ENCODE measurements at regions not wholly inside any gene's neighbourhood (a gene's known extent, or its start where the extent isn't known, plus 50 kb on each side); places are given as distances from the start of the nearest gene placed in this dataset.

GRCh38 chr22:22955866-22956535 lies 68.4 kb downstream of the IGLL5 start:
- peak; percentile 86 for TF ChIP-seq CTCF (IDR thresholded peaks at IDR 0.05)
- TF ChIP-seq ZFX (IDR thresholded peaks at IDR 0.05; ENCODE audit: borderline replicate concordance) = no peak

All from 22Rv1 (cell line).